ENCODE measurements at regions not wholly inside any gene's neighbourhood (a gene's known extent, or its start where the extent isn't known, plus 50 kb on each side); places are given as distances from the start of the nearest gene placed in this dataset.
"Not testable (repeated sequence)": the region's sequence is repeated elsewhere in the genome, so short reads cannot be mapped to it uniquely, and the experiment has no call there.

- H3K4me3 ChIP-seq; H4K20me1 ChIP-seq (replicated peaks; ENCODE audit: control insufficient read depth, insufficient read depth, low read length); H3K9me1 ChIP-seq (ENCODE audit: control insufficient read depth, insufficient read depth, low read length); H3K9me3 ChIP-seq (replicated peaks; ENCODE audit: control insufficient read depth, insufficient read depth, low read depth, low read length); H3K4me2 ChIP-seq (ENCODE audit: insufficient read depth, low read length); H3K79me2 ChIP-seq (ENCODE audit: control insufficient read depth, insufficient read depth, low read length); H2AFZ ChIP-seq (ENCODE audit: low read depth, low read length); intact Hi-C loops (cut with micrococcal nuclease); CTCF ChIA-PET (ENCODE audit: low intra/inter-chr PET ratio); FAIRE-seq; H3K4me1 ChIP-seq (replicated peaks in 1 of 2; ENCODE audit: control insufficient read depth in 2 of 2, insufficient read depth in 2 of 2, low read length in 2 of 2); DNase-seq (ENCODE audit: extremely low read depth in 1 of 4, low spot score in 3 of 4); H3K9ac ChIP-seq (ENCODE audit: insufficient read depth in 1 of 2, low read depth in 2 of 2, low read length in 2 of 2); in situ Hi-C loops (cut with MboI); POLR2A ChIA-PET; H3K27ac ChIP-seq (ENCODE audit: extremely low read depth, low read depth, low read length); ATAC-seq; BruUV-seq (replicated peaks); H3K27me3 ChIP-seq (ENCODE audit: control insufficient read depth in 2 of 2, insufficient read depth in 2 of 2, low read length in 2 of 2); H3K36me3 ChIP-seq (ENCODE audit: control insufficient read depth, insufficient read depth, low read length): not testable (repeated sequence)
- TF ChIP-seq ZNF146 (CRISPR knock-in tag; IDR thresholded peaks at IDR 0.05; ENCODE audit: unreplicated experiment), result peak; percentile 55
- peak; percentile 24 for TF ChIP-seq RBM25 (IDR thresholded peaks at IDR 0.05; ENCODE audit: low read depth, low read length, severe bottlenecking)
- 0% methylated on average over 5 of the region's 5 CpGs for WGBS (ENCODE audit: insufficient coverage, low coverage, missing lambda C conversion rate)
Measured at GRCh38 chr13:109934520-109934919, 148.1 kb upstream of the IRS2 start.

- Histone ChIP-seq H4K20me1 (replicated peaks; ENCODE audit: control insufficient read depth, insufficient read depth, low read length) (no peaks in the 10 kb centered on the region), H3K27ac (ENCODE audit: extremely low read depth, low read depth, low read length) (no peak overlapping the region), H3K9ac (ENCODE audit: insufficient read depth in 1 of 2, low read depth in 2 of 2, low read length in 2 of 2) (no peak overlapping the region; a peak in 1 of 4 replicates), H2AFZ (ENCODE audit: low read depth, low read length) (no peak overlapping the region), H3K9me1 (ENCODE audit: control insufficient read depth, insufficient read depth, low read length) (no peaks in the 10 kb centered on the region), H3K4me3 (no peak overlapping the region), H3K9me3 (replicated peaks; ENCODE audit: control insufficient read depth, insufficient read depth, low read depth, low read length) (no peaks in the 10 kb centered on the region), H3K27me3 (ENCODE audit: control insufficient read depth in 2 of 2, insufficient read depth in 2 of 2, low read length in 2 of 2) (no peaks in the 10 kb centered on the region), H3K79me2 (ENCODE audit: control insufficient read depth, insufficient read depth, low read length) (no peaks in the 10 kb centered on the region), H3K4me1 (replicated peaks in 1 of 2; ENCODE audit: control insufficient read depth in 2 of 2, insufficient read depth in 2 of 2, low read length in 2 of 2) (no peaks in the 10 kb centered on the region), H3K36me3 (ENCODE audit: control insufficient read depth, insufficient read depth, low read length) (no peaks in the 10 kb centered on the region), H3K4me2 (ENCODE audit: insufficient read depth, low read length) (no peak overlapping the region)
- DNase-seq (ENCODE audit: extremely low read depth in 1 of 4, low spot score in 3 of 4) (no peak), FAIRE-seq (no peak), ATAC-seq (no peak)
- intact Hi-C loops (cut with micrococcal nuclease) (no loop called here), in situ Hi-C loops (cut with MboI) (no loop called here)
- CTCF ChIA-PET (ENCODE audit: low intra/inter-chr PET ratio), result no interaction called here
- WGBS (ENCODE audit: insufficient coverage, low coverage, missing lambda C conversion rate), result 2% methylated on average over 7 of the region's 7 CpGs
- POLR2A ChIA-PET, result no interaction called here
- BruUV-seq (replicated peaks), result no TSS peak
- TF ChIP-seq OTX1 (CRISPR knock-in tag; IDR thresholded peaks at IDR 0.05) (no peak), ZNF512 (tag; IDR thresholded peaks at IDR 0.05) (no peak), FIP1L1 (IDR thresholded peaks at IDR 0.05; ENCODE audit: low read depth, low read length, poor library complexity, severe bottlenecking) (no peak), ZNF431 (CRISPR knock-in tag; IDR thresholded peaks at IDR 0.05) (no peak), EP300 (IDR thresholded peaks at IDR 0.05; ENCODE audit: low read length) (no peak), MAFK (IDR thresholded peaks at IDR 0.05; ENCODE audit: low read length) (no peak), L3MBTL2 (IDR thresholded peaks at IDR 0.05) (no peak), RBM34 (IDR thresholded peaks at IDR 0.05; ENCODE audit: borderline replicate concordance, insufficient read depth, low read length) (no peak), POLR2AphosphoS2 (IDR thresholded peaks at IDR 0.05; ENCODE audit: low read length) (no peak), ZNF280A (IDR thresholded peaks at IDR 0.05; ENCODE audit: low read depth, partially characterized antibody) (no peak)
Measured at GRCh38 chr13:109933476-109933875, 147.1 kb upstream of the IRS2 start.
